Stimulated activated CD8-positive, alpha-beta memory T cell treated with anti-CD3 and anti-CD28 coated beads, Interleukin-15, amount 100 ng/mL, for 4 hours (primary cell): ENCODE measurements at regions not wholly inside any gene's neighbourhood (a gene's known extent, or its start where the extent isn't known, plus 50 kb on each side); places are given as distances from the start of the nearest gene placed in this dataset.

Experiments
- DNase-seq, 2 donors: peaks; one replicate each; pipeline ENCODE4 v3.0.0-alpha.2; 2020; ENCODE audit warnings: low read depth in 2 of 2

- DNase-seq = no peak
Measured at GRCh38 chr22:47442821-47443220, 680.4 kb downstream of the TBC1D22A start.

GRCh38 chr22:47439643-47440265 lies 677.3 kb downstream of the TBC1D22A start:
- no peak for DNase-seq

- DNase-seq = no peak
Measured at GRCh38 chr22:47437636-47438035, 675.2 kb downstream of the TBC1D22A start.

GRCh38 chr22:47437110-47437509 lies 674.7 kb downstream of the TBC1D22A start:
- no peak for DNase-seq

GRCh38 chr22:47435826-47436225 lies 673.4 kb downstream of the TBC1D22A start:
- DNase-seq = no peak

- DNase-seq = no peak
Measured at GRCh38 chr22:47435204-47435487, 672.7 kb downstream of the TBC1D22A start.

GRCh38 chr22:47434336-47435203 lies 672.1 kb downstream of the TBC1D22A start:
- DNase-seq = no peak

- DNase-seq = no peak
Measured at GRCh38 chr22:47433627-47434026, 671.2 kb downstream of the TBC1D22A start.

- no peak for DNase-seq
Measured at GRCh38 chr22:47432683-47433082, 670.2 kb downstream of the TBC1D22A start.

GRCh38 chr22:47423861-47424820 lies 661.7 kb downstream of the TBC1D22A start:
- no peak for DNase-seq

GRCh38 chr22:47423266-47423665 lies 660.8 kb downstream of the TBC1D22A start:
- no peak for DNase-seq

- DNase-seq = no peak
Measured at GRCh38 chr22:47422736-47423135, 660.3 kb downstream of the TBC1D22A start.

- DNase-seq = no peak
Measured at GRCh38 chr22:47421846-47422245, 659.4 kb downstream of the TBC1D22A start.

- DNase-seq = no peak
Measured at GRCh38 chr22:47420211-47420610, 657.8 kb downstream of the TBC1D22A start.

GRCh38 chr22:47419239-47419638 lies 656.8 kb downstream of the TBC1D22A start:
- no peak for DNase-seq

GRCh38 chr22:47417699-47418098 lies 655.2 kb downstream of the TBC1D22A start:
- no peak for DNase-seq

- no peak for DNase-seq
Measured at GRCh38 chr22:47411006-47411405, 648.6 kb downstream of the TBC1D22A start.

GRCh38 chr22:47409539-47410275 lies 647.3 kb downstream of the TBC1D22A start:
- DNase-seq = no peak

GRCh38 chr22:47408409-47408808 lies 646.0 kb downstream of the TBC1D22A start:
- DNase-seq = no peak

GRCh38 chr22:47407461-47408025 lies 645.1 kb downstream of the TBC1D22A start:
- DNase-seq = no peak

GRCh38 chr22:47406896-47407295 lies 644.4 kb downstream of the TBC1D22A start:
- no peak for DNase-seq
